C1 segment of cervical spinal cord (tissue), 14 donors: ENCODE measurements at regions not wholly inside any gene's neighbourhood (a gene's known extent, or its start where the extent isn't known, plus 50 kb on each side); places are given as distances from the start of the nearest gene placed in this dataset.

Experiments
- DNase-seq, 14 donors: peaks; one replicate each; lab custom pipeline; 2025; lab: John Stamatoyannopoulos, UW

GRCh38 chrX:23228454-23228853, 106.2 kb upstream of the PTCHD1 start:
- DNase-seq = no peak

GRCh38 chrX:23228950-23229448, 105.7 kb upstream of the PTCHD1 start:
- DNase-seq = peak in 1 of 14 donors; percentile 0

GRCh38 chrX:23235051-23235450, 99.6 kb upstream of the PTCHD1 start:
- no peak for DNase-seq

GRCh38 chrX:23246001-23246400, 88.6 kb upstream of the PTCHD1 start:
- no peak for DNase-seq

- DNase-seq = no peak
These were observed 86.5 kb upstream of the PTCHD1 start for GRCh38 chrX:23248187-23248586.

- no peak for DNase-seq
These were observed 83.6 kb upstream of the PTCHD1 start for GRCh38 chrX:23251043-23251442.

- DNase-seq = no peak
These were observed 70.8 kb upstream of the PTCHD1 start for GRCh38 chrX:23263892-23264291.

- no peak for DNase-seq
These were observed 64.7 kb upstream of the PTCHD1 start for GRCh38 chrX:23269923-23270322.

- no peak for DNase-seq
These were observed 63.6 kb upstream of the PTCHD1 start for GRCh38 chrX:23271026-23271425.

GRCh38 chrX:23276475-23276874, 58.2 kb upstream of the PTCHD1 start:
- no peak for DNase-seq
